HepG2 (cell line): ENCODE measurements at regions not wholly inside any gene's neighbourhood (a gene's known extent, or its start where the extent isn't known, plus 50 kb on each side); places are given as distances from the start of the nearest gene placed in this dataset.

Experiments
- ATAC-seq: fragments of 200-7000 bp; cut with Tn5 transposase; 3 replicates; pipeline ENCODE4 v1.9.1; 2020; ENCODE audit warnings: mild to moderate bottlenecking, moderate library complexity
- BruUV-seq: library from RNA; stranded (reverse); fragments of 400-500 nt; replicated peaks from 2 replicates; lab custom pipeline; 2021; lab: Mats Ljungman, UMichigan
- CTCF ChIA-PET: fragments of 300-600 bp; formaldehyde crosslinking; extraction: SDS; loops from one replicate; lab custom pipeline; 2021; ENCODE audit warnings: low total read pairs, inconsistent platforms, low intra/inter-chr PET ratio; lab: Yijun Ruan, JAX
- POLR2A ChIA-PET: fragments of 350-600 bp; sonication (Branson Sonifier 250); formaldehyde crosslinking; loops from one replicate; lab custom pipeline; 2020; ENCODE audit warnings: antibody characterized with exemption, inconsistent platforms; lab: Yijun Ruan, JAX
- DNase-seq: peaks from one replicate; pipeline ENCODE4 v3.0.0-alpha.2; 2015; ENCODE audit warnings: low spot score
- FAIRE-seq: peaks from 3 replicates; lab custom pipeline; 2011; peaks lifted over from hg19 to GRCh38; lab: Jason Lieb, UNC
- H2AFZ ChIP-seq: one replicate; pipeline ENCODE4 v1.6.1; 2011; ENCODE audit warnings: low read length, inconsistent platforms
- H3K27ac ChIP-seq: fragments of 300-600 bp; 3 replicates; pipeline ENCODE4 v1.8.0; 2011; ENCODE audit warnings: mixed run types, mild to moderate bottlenecking, mixed read lengths, low read length, inconsistent platforms; ENCODE audit not compliant: insufficient read depth; ENCODE audit errors: extremely low read length
- H3K27me3 ChIP-seq, 2 experiments: fragments of 200-600 bp in 1 of 2; 2 replicates in 1 of 2; 3 replicates in 1 of 2; pipeline versions ENCODE4 v1.6.0 to v1.8.0; 2011; ENCODE audit warnings: low read length in 2 of 2, mild to moderate bottlenecking in 2 of 2, moderate library complexity in 2 of 2, inconsistent platforms in 1 of 2; ENCODE audit not compliant: insufficient read depth in 2 of 2, control insufficient read depth in 1 of 2
- H3K36me3 ChIP-seq, 2 experiments: fragments of 200-600 bp in 1 of 2; replicated peaks in 1 of 2; 2 replicates in 1 of 2; 3 replicates in 1 of 2; pipeline versions ENCODE4 v1.5.1 to v1.8.0; 2011; ENCODE audit warnings: low read length in 2 of 2, inconsistent platforms in 1 of 2; ENCODE audit not compliant: insufficient read depth in 2 of 2, control insufficient read depth in 1 of 2
- H3K4me1 ChIP-seq: 2 replicates; pipeline ENCODE4 v1.5.1; 2012; ENCODE audit warnings: low read length, inconsistent platforms; ENCODE audit not compliant: insufficient read depth
- H3K4me2 ChIP-seq: 2 replicates; pipeline ENCODE4 v1.6.0; 2011; ENCODE audit warnings: low read depth, low read length, inconsistent platforms
- H3K4me3 ChIP-seq, 3 experiments: fragments of 200-600 bp in 1 of 3; sonication (generic), shearing (Covaris generic) in 1 of 3; replicated peaks in 1 of 3; 2 replicates each; pipeline ENCODE4 v1.5.1; 2011 to 2016; ENCODE audit warnings: low read length in 3 of 3, inconsistent platforms in 2 of 3, low read depth in 2 of 3, mild to moderate bottlenecking in 2 of 3, control low read depth in 1 of 3, mixed read lengths in 1 of 3; ENCODE audit not compliant: insufficient read depth in 1 of 3
- H3K79me2 ChIP-seq: one replicate; pipeline ENCODE4 v1.6.1; 2011; ENCODE audit warnings: low read length, inconsistent platforms; ENCODE audit not compliant: insufficient read depth
- H3K9ac ChIP-seq: 2 replicates; pipeline ENCODE4 v1.6.0; 2011; ENCODE audit warnings: mild to moderate bottlenecking, low read depth, low read length, inconsistent platforms; ENCODE audit not compliant: insufficient read depth
- H3K9me3 ChIP-seq: 2 replicates; pipeline ENCODE4 v1.5.1; 2012; ENCODE audit warnings: mild to moderate bottlenecking, low read length
- H4K20me1 ChIP-seq: 2 replicates; pipeline ENCODE4 v1.6.0; 2011; ENCODE audit warnings: inconsistent platforms, mild to moderate bottlenecking, low read length, moderate library complexity; ENCODE audit not compliant: insufficient read depth
- ARNT2 ChIP-seq: sonication (generic); formaldehyde crosslinking; IDR thresholded peaks from 2 replicates; pipeline ENCODE4 v1.8.0; 2022; ENCODE audit warnings: mild to moderate bottlenecking, low read depth, missing genetic modification reagents, moderate library complexity
- ATAD3A ChIP-seq: sonication (generic); formaldehyde crosslinking; IDR thresholded peaks from 2 replicates; pipeline ENCODE4 v1.4.0; 2020; ENCODE audit warnings: missing genetic modification reagents
- BHLHE40 ChIP-seq: IDR thresholded peaks from 2 replicates; pipeline ENCODE4 v1.6.1; 2011; ENCODE audit warnings: low read length, improper control_type of control experiment
- CENPX ChIP-seq: sonication (generic); formaldehyde crosslinking; IDR thresholded peaks from 2 replicates; pipeline ENCODE4 v1.9.0; 2021; ENCODE audit warnings: mild to moderate bottlenecking, missing genetic modification reagents, moderate library complexity
- ZFP36L2 ChIP-seq: sonication (generic); formaldehyde crosslinking; IDR thresholded peaks from 2 replicates; pipeline ENCODE4 v1.4.0; 2020; ENCODE audit warnings: missing genetic modification reagents
- ZNF7 ChIP-seq: IDR thresholded peaks from 2 replicates; pipeline ENCODE4 v1.6.1; 2016; ENCODE audit warnings: missing biosample characterization, missing genetic modification reagents
- WGBS: methylation state at CpG from one replicate; pipeline ENCODE4 v1.1.6; 2017; ENCODE audit warnings: low lambda C conversion rate; 5-methylcytosine and 5-hydroxymethylcytosine counted together
- in situ Hi-C: cut with HindIII; loops from 2 replicates; pipeline ENCODE4 v1.10.0; 2017; ENCODE audit warnings: low pct_unique_long_range_greater_than_20kb; ENCODE audit not compliant: extremely low pct_ligation_motif_present
- intact Hi-C: fragments of 100-400 bp; cut with micrococcal nuclease; formaldehyde crosslinking; loops from one replicate; pipeline ENCODE4 v1.10.0; 2022; ENCODE audit not compliant: unreplicated experiment
- TF ChIP-seq, protein P1 (sequence below): sonication (generic); formaldehyde crosslinking; IDR thresholded peaks from 2 replicates; pipeline ENCODE4 v1.5.1; 2020; ENCODE audit warnings: missing genetic modification reagents, mild to moderate bottlenecking, borderline replicate concordance
- TF ChIP-seq, protein P2 (sequence below): IDR thresholded peaks from 2 replicates; pipeline ENCODE4 v1.4.0; 2020; ENCODE audit warnings: mild to moderate bottlenecking, missing genetic modification reagents

DNA sequence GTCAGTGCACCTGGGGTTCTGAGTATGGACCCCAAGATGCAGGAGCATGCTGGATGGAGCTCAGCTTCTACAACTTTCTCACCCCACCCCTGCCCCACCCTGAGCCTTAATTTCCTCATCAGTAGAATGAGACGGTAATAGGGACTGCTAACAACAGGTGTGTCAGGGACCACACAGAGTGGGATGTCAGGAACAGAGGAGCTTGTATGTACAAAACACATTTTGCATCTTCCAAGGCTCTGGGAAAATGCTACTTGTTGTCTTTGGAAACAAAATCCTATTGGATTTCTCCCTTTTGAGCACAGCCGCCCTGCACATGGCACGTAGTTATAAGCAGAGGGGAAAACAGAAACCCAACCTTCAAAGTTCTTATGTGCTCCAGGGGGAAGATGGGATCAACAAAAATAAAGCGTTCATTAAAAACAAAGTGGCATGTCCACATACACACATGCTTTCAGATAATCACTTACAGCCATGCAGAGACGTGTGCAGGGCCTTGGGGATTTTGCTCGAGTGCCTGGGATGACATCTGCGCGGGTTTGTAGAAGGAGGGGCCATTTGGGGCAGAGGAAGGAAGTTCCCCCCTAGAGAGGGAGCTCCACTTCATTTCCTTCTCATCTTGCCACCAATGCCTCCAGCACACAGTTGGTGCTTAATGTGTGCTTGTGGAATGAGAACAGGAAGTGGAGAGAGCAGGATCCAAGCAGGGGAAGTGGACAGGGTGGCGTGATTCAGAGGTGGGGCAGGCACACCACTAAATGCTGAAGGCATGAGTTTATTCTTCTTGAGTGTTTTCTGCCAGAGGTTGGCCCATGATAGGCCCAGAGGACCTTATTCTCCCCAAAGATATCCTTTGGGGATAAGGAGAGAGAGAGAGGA is 138.9 kb downstream of the SMIM20 start (continued):
- TF ChIP-seq, protein P1, sequence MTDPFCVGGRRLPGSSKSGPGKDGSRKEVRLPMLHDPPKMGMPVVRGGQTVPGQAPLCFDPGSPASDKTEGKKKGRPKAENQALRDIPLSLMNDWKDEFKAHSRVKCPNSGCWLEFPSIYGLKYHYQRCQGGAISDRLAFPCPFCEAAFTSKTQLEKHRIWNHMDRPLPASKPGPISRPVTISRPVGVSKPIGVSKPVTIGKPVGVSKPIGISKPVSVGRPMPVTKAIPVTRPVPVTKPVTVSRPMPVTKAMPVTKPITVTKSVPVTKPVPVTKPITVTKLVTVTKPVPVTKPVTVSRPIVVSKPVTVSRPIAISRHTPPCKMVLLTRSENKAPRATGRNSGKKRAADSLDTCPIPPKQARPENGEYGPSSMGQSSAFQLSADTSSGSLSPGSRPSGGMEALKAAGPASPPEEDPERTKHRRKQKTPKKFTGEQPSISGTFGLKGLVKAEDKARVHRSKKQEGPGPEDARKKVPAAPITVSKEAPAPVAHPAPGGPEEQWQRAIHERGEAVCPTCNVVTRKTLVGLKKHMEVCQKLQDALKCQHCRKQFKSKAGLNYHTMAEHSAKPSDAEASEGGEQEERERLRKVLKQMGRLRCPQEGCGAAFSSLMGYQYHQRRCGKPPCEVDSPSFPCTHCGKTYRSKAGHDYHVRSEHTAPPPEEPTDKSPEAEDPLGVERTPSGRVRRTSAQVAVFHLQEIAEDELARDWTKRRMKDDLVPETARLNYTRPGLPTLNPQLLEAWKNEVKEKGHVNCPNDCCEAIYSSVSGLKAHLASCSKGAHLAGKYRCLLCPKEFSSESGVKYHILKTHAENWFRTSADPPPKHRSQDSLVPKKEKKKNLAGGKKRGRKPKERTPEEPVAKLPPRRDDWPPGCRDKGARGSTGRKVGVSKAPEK = no peak
- no peak for TF ChIP-seq ARNT2 (CRISPR knock-in tag)
- TF ChIP-seq ZNF7 (CRISPR knock-in tag) = no peak
- TF ChIP-seq, all 625 proteins: peak for 0

DNA sequence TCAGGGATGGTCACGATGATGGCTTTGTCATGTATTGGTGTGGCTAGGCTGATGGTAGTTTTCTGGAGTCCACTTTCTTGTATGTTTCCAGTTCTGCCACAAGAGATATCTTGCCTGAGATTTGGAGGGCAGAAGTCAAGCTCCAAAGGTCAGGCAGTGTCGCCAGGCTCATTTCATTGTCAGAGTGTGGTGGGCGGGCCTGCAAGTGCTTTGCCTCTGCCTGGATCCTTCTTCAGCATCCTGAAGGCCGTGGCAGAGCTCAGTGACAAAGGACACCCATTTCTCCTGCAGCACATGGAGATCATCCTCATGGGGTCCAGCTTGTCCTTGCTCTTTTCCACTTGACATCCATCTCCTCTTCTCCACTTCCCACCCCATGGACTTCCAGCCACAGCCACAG is 139.7 kb downstream of the SMIM20 start:
- Histone ChIP-seq H3K4me2 (no peak overlapping the region), H2AFZ (no peak overlapping the region), H3K9me3 (no peaks in the 10 kb centered on the region), H4K20me1 (no peaks in the 10 kb centered on the region), H3K27ac (no peak overlapping the region), H3K4me1 (0 out of 2 replicates have a peak, but pooled peaks cover 12% of the 10 kb centered on the region), H3K9ac (no peak overlapping the region), H3K79me2 (no peaks in the 10 kb centered on the region)
- in situ Hi-C loops = no loop called here
- 5% methylated on average over 4 of the region's 4 CpGs for WGBS
- CTCF ChIA-PET = no interaction called here
- intact Hi-C loops = no loop called here
- no TSS peak for BruUV-seq
- TF ChIP-seq CENPX (CRISPR knock-in tag) (no peak), ATAD3A (CRISPR knock-in tag) (no peak), ZFP36L2 (CRISPR knock-in tag) (no peak), BHLHE40 (no peak)
- TF ChIP-seq, protein P2, sequence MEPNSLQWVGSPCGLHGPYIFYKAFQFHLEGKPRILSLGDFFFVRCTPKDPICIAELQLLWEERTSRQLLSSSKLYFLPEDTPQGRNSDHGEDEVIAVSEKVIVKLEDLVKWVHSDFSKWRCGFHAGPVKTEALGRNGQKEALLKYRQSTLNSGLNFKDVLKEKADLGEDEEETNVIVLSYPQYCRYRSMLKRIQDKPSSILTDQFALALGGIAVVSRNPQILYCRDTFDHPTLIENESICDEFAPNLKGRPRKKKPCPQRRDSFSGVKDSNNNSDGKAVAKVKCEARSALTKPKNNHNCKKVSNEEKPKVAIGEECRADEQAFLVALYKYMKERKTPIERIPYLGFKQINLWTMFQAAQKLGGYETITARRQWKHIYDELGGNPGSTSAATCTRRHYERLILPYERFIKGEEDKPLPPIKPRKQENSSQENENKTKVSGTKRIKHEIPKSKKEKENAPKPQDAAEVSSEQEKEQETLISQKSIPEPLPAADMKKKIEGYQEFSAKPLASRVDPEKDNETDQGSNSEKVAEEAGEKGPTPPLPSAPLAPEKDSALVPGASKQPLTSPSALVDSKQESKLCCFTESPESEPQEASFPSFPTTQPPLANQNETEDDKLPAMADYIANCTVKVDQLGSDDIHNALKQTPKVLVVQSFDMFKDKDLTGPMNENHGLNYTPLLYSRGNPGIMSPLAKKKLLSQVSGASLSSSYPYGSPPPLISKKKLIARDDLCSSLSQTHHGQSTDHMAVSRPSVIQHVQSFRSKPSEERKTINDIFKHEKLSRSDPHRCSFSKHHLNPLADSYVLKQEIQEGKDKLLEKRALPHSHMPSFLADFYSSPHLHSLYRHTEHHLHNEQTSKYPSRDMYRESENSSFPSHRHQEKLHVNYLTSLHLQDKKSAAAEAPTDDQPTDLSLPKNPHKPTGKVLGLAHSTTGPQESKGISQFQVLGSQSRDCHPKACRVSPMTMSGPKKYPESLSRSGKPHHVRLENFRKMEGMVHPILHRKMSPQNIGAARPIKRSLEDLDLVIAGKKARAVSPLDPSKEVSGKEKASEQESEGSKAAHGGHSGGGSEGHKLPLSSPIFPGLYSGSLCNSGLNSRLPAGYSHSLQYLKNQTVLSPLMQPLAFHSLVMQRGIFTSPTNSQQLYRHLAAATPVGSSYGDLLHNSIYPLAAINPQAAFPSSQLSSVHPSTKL (CRISPR knock-in tag) = no peak
- TF ChIP-seq, all 625 proteins: peak for 0
- Histone ChIP-seq H3K4me3 (no peak overlapping the region), H3K36me3 (no peaks in the 10 kb centered on the region), H3K27me3 (peaks cover 1 to 4% of the 10 kb centered on the region in 2 experiments; a peak in 1 of 5 replicates)
- ATAC-seq = no peak
- no peak for FAIRE-seq
- POLR2A ChIA-PET = no interaction called here
- DNase-seq = no peak
